HepG2 (cell line): ENCODE measurements at regions not wholly inside any gene's neighbourhood (a gene's known extent, or its start where the extent isn't known, plus 50 kb on each side); places are given as distances from the start of the nearest gene placed in this dataset.

Source experiments
- ATAC-seq: fragments of 200-7000 bp; cut with Tn5 transposase; 3 replicates; pipeline ENCODE4 v1.9.1; 2020; ENCODE audit warnings: mild to moderate bottlenecking, moderate library complexity
- BruUV-seq: library from RNA; stranded (reverse); fragments of 400-500 nt; replicated peaks from 2 replicates; lab custom pipeline; 2021; lab: Mats Ljungman, UMichigan
- CTCF ChIA-PET: fragments of 300-600 bp; formaldehyde crosslinking; extraction: SDS; loops from one replicate; lab custom pipeline; 2021; ENCODE audit warnings: low total read pairs, inconsistent platforms, low intra/inter-chr PET ratio; lab: Yijun Ruan, JAX
- POLR2A ChIA-PET: fragments of 350-600 bp; sonication (Branson Sonifier 250); formaldehyde crosslinking; loops from one replicate; lab custom pipeline; 2020; ENCODE audit warnings: antibody characterized with exemption, inconsistent platforms; lab: Yijun Ruan, JAX
- DNase-seq: peaks from one replicate; pipeline ENCODE4 v3.0.0-alpha.2; 2015; ENCODE audit warnings: low spot score
- FAIRE-seq: peaks from 3 replicates; lab custom pipeline; 2011; peaks lifted over from hg19 to GRCh38; lab: Jason Lieb, UNC
- H2AFZ ChIP-seq: one replicate; pipeline ENCODE4 v1.6.1; 2011; ENCODE audit warnings: low read length, inconsistent platforms
- H3K27ac ChIP-seq: fragments of 300-600 bp; 3 replicates; pipeline ENCODE4 v1.8.0; 2011; ENCODE audit warnings: mixed run types, mild to moderate bottlenecking, mixed read lengths, low read length, inconsistent platforms; ENCODE audit not compliant: insufficient read depth; ENCODE audit errors: extremely low read length
- H3K27me3 ChIP-seq, 2 experiments: fragments of 200-600 bp in 1 of 2; 2 replicates in 1 of 2; 3 replicates in 1 of 2; pipeline versions ENCODE4 v1.6.0 to v1.8.0; 2011; ENCODE audit warnings: low read length in 2 of 2, mild to moderate bottlenecking in 2 of 2, moderate library complexity in 2 of 2, inconsistent platforms in 1 of 2; ENCODE audit not compliant: insufficient read depth in 2 of 2, control insufficient read depth in 1 of 2
- H3K36me3 ChIP-seq, 2 experiments: fragments of 200-600 bp in 1 of 2; replicated peaks in 1 of 2; 2 replicates in 1 of 2; 3 replicates in 1 of 2; pipeline versions ENCODE4 v1.5.1 to v1.8.0; 2011; ENCODE audit warnings: low read length in 2 of 2, inconsistent platforms in 1 of 2; ENCODE audit not compliant: insufficient read depth in 2 of 2, control insufficient read depth in 1 of 2
- H3K4me1 ChIP-seq: 2 replicates; pipeline ENCODE4 v1.5.1; 2012; ENCODE audit warnings: low read length, inconsistent platforms; ENCODE audit not compliant: insufficient read depth
- H3K4me2 ChIP-seq: 2 replicates; pipeline ENCODE4 v1.6.0; 2011; ENCODE audit warnings: low read depth, low read length, inconsistent platforms
- H3K4me3 ChIP-seq, 3 experiments: fragments of 200-600 bp in 1 of 3; sonication (generic), shearing (Covaris generic) in 1 of 3; replicated peaks in 1 of 3; 2 replicates each; pipeline ENCODE4 v1.5.1; 2011 to 2016; ENCODE audit warnings: low read length in 3 of 3, inconsistent platforms in 2 of 3, low read depth in 2 of 3, mild to moderate bottlenecking in 2 of 3, control low read depth in 1 of 3, mixed read lengths in 1 of 3; ENCODE audit not compliant: insufficient read depth in 1 of 3
- H3K79me2 ChIP-seq: one replicate; pipeline ENCODE4 v1.6.1; 2011; ENCODE audit warnings: low read length, inconsistent platforms; ENCODE audit not compliant: insufficient read depth
- H3K9ac ChIP-seq: 2 replicates; pipeline ENCODE4 v1.6.0; 2011; ENCODE audit warnings: mild to moderate bottlenecking, low read depth, low read length, inconsistent platforms; ENCODE audit not compliant: insufficient read depth
- H3K9me3 ChIP-seq: 2 replicates; pipeline ENCODE4 v1.5.1; 2012; ENCODE audit warnings: mild to moderate bottlenecking, low read length
- H4K20me1 ChIP-seq: 2 replicates; pipeline ENCODE4 v1.6.0; 2011; ENCODE audit warnings: inconsistent platforms, mild to moderate bottlenecking, low read length, moderate library complexity; ENCODE audit not compliant: insufficient read depth
- BHLHE40 ChIP-seq: IDR thresholded peaks from 2 replicates; pipeline ENCODE4 v1.6.1; 2011; ENCODE audit warnings: low read length, improper control_type of control experiment
- HES4 ChIP-seq: sonication (generic); formaldehyde crosslinking; IDR thresholded peaks from 2 replicates; pipeline ENCODE4 v1.9.0; 2021; ENCODE audit warnings: mild to moderate bottlenecking, missing genetic modification reagents, borderline replicate concordance
- HHEX ChIP-seq: IDR thresholded peaks from 2 replicates; pipeline ENCODE4 v1.6.1; 2016; ENCODE audit warnings: control low read depth
- SIX4 ChIP-seq: sonication (generic); formaldehyde crosslinking; IDR thresholded peaks from 2 replicates; pipeline ENCODE4 v1.4.0; 2020; ENCODE audit warnings: missing genetic modification reagents
- SMARCE1 ChIP-seq: fragments of 450-650 bp; IDR thresholded peaks from 2 replicates; pipeline ENCODE4 v1.6.1; 2017; ENCODE audit warnings: borderline replicate concordance
- YEATS4 ChIP-seq: sonication (generic); formaldehyde crosslinking; IDR thresholded peaks from 2 replicates; pipeline ENCODE4 v1.4.0; 2020; ENCODE audit warnings: missing genetic modification reagents, borderline replicate concordance
- ZNF207 ChIP-seq: fragments of 450-650 bp; IDR thresholded peaks from 2 replicates; pipeline ENCODE4 v1.6.1; 2016; ENCODE audit warnings: antibody characterized with exemption, borderline replicate concordance
- ZNF543 ChIP-seq: sonication (generic); formaldehyde crosslinking; IDR thresholded peaks from 2 replicates; pipeline ENCODE4 v1.4.0; 2020; ENCODE audit warnings: mild to moderate bottlenecking, missing genetic modification reagents
- ZNF569 ChIP-seq: sonication (generic); formaldehyde crosslinking; IDR thresholded peaks from 2 replicates; pipeline ENCODE4 v1.5.0; 2020; ENCODE audit warnings: mild to moderate bottlenecking, missing genetic modification reagents, moderate library complexity, borderline replicate concordance
- ZNF616 ChIP-seq: sonication (generic); formaldehyde crosslinking; IDR thresholded peaks from 2 replicates; pipeline ENCODE4 v1.5.0; 2020; ENCODE audit warnings: low read depth, mild to moderate bottlenecking, missing genetic modification reagents
- WGBS: methylation state at CpG from one replicate; pipeline ENCODE4 v1.1.6; 2017; ENCODE audit warnings: low lambda C conversion rate; 5-methylcytosine and 5-hydroxymethylcytosine counted together
- in situ Hi-C: cut with HindIII; loops from 2 replicates; pipeline ENCODE4 v1.10.0; 2017; ENCODE audit warnings: low pct_unique_long_range_greater_than_20kb; ENCODE audit not compliant: extremely low pct_ligation_motif_present
- intact Hi-C: fragments of 100-400 bp; cut with micrococcal nuclease; formaldehyde crosslinking; loops from one replicate; pipeline ENCODE4 v1.10.0; 2022; ENCODE audit not compliant: unreplicated experiment
- TF ChIP-seq, protein P1 (sequence below): sonication (generic); formaldehyde crosslinking; IDR thresholded peaks from 2 replicates; pipeline ENCODE4 v1.4.0; 2020; ENCODE audit warnings: missing genetic modification reagents
- TF ChIP-seq, protein P2 (sequence below): sonication (generic); formaldehyde crosslinking; IDR thresholded peaks from 2 replicates; pipeline ENCODE4 v1.5.0; 2020; ENCODE audit warnings: missing genetic modification reagents
- TF ChIP-seq, protein P3 (sequence below), 2 experiments: sonication (generic) in 1 of 2; formaldehyde crosslinking in 1 of 2; IDR thresholded peaks; 2 replicates each; pipeline versions ENCODE4 v1.4.0 to v1.6.1; 2016 to 2020; ENCODE audit warnings: borderline replicate concordance in 1 of 2, low read depth in 1 of 2, mild to moderate bottlenecking in 1 of 2, missing genetic modification reagents in 1 of 2
- TF ChIP-seq, protein P4 (sequence below): sonication (generic); formaldehyde crosslinking; conservative IDR thresholded peaks from 2 replicates; pipeline ENCODE4 v1.4.0; 2020; ENCODE audit warnings: mild to moderate bottlenecking, missing genetic modification reagents, moderate library complexity

DNA sequence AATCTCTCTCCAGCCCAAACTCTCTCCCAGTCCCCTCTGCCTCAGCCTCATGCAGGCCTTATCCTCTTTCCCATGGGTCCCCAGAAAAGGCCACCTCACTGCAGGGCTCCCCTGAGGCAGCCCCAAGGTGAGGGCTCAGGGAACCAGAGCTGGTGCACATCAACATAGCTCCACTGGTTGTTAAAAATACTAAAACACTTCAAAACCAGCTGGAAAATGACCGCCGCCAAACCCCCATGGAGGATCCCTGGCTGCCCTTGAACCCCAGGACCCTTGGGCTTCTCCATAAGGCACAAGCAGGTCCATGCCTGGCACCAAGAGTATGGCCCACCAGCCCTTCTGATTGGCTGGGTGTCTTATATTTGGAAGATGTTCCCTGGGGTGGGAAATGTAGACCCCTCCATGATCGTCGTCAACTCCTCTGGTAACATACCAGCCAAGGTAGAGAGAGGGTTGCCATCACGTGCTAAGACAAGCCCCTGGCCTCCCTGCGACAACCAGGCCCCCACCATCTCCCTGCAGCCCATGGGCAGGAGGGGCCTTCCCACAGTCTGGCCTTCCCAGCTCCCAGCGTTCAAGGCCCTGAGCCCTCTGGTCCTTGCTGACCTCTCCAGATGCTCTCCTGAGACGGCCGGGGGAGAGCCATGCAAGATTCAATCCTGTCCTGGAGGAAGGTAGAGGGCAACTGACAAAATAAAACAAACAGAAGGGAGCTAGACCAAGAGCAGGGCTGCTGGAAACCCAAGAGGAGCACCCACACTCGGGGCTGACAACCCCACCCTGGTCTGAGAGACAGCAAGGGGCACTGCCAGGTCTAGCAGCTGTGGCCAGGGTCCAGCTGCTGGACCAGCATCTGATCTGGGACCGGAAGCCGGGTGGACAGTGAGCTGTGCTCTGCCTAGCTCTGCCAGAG is 132.1 kb upstream of the PRR20G start:
- no TSS peak for BruUV-seq
- Histone ChIP-seq H3K27me3 (peaks cover 6 to 72% of the 10 kb centered on the region in 2 experiments), H4K20me1 (no peaks in the 10 kb centered on the region), H3K36me3 (no peaks in the 10 kb centered on the region), H3K79me2 (no peaks in the 10 kb centered on the region), H3K9me3 (no peaks in the 10 kb centered on the region), H3K4me3 (no peak overlapping the region), H3K9ac (no peak overlapping the region), H3K27ac (no peak overlapping the region), H3K4me1 (no peaks in the 10 kb centered on the region), H3K4me2 (no peak overlapping the region), H2AFZ (no peak overlapping the region)
- ChIA-PET POLR2A (no interaction called here), CTCF (no interaction called here)
- 0% methylated on average over 5 of the region's 12 CpGs for WGBS
- ATAC-seq (no peak), FAIRE-seq (no peak), DNase-seq (no peak)
- in situ Hi-C loops: no loop called here
- intact Hi-C loops: no loop called here
- no peak for TF ChIP-seq HHEX (CRISPR knock-in tag)
- no peak for TF ChIP-seq SMARCE1
- TF ChIP-seq ZNF543 (CRISPR knock-in tag): no peak
- no peak for TF ChIP-seq HES4
- TF ChIP-seq ZNF616: no peak
- TF ChIP-seq ZNF569: no peak
- no peak for TF ChIP-seq SIX4 (CRISPR knock-in tag)
- TF ChIP-seq, protein P1, sequence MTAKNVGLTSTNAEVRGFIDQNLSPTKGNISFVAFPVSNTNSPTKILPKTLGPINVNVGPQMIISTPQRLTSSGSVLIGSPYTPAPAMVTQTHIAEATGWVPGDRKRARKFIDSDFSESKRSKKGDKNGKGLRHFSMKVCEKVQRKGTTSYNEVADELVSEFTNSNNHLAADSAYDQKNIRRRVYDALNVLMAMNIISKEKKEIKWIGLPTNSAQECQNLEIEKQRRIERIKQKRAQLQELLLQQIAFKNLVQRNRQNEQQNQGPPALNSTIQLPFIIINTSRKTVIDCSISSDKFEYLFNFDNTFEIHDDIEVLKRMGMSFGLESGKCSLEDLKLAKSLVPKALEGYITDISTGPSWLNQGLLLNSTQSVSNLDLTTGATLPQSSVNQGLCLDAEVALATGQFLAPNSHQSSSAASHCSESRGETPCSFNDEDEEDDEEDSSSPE: no peak
- TF ChIP-seq ZNF207: no peak
- TF ChIP-seq YEATS4 (CRISPR knock-in tag): no peak
- TF ChIP-seq, protein P2, sequence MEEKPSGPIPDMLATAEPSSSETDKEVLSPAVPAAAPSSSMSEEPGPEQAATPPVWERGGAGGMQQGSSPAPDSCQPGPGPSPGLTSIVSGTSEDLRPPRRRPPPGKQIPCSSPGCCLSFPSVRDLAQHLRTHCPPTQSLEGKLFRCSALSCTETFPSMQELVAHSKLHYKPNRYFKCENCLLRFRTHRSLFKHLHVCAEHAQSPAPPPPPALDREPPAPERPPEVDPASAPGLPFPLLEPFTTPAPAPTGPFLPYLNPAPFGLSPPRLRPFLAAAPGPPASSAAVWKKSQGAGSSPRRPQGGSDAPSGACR (CRISPR knock-in tag): no peak
- TF ChIP-seq BHLHE40: no peak
- TF ChIP-seq, protein P3, sequence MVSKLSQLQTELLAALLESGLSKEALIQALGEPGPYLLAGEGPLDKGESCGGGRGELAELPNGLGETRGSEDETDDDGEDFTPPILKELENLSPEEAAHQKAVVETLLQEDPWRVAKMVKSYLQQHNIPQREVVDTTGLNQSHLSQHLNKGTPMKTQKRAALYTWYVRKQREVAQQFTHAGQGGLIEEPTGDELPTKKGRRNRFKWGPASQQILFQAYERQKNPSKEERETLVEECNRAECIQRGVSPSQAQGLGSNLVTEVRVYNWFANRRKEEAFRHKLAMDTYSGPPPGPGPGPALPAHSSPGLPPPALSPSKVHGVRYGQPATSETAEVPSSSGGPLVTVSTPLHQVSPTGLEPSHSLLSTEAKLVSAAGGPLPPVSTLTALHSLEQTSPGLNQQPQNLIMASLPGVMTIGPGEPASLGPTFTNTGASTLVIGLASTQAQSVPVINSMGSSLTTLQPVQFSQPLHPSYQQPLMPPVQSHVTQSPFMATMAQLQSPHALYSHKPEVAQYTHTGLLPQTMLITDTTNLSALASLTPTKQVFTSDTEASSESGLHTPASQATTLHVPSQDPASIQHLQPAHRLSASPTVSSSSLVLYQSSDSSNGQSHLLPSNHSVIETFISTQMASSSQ (IDR thresholded peaks at IDR 0.05; ENCODE audit: low read depth): no peak
- TF ChIP-seq, protein P3 (CRISPR knock-in tag; IDR thresholded peaks at IDR 0.05; ENCODE audit: borderline replicate concordance): no peak
- TF ChIP-seq, protein P4, sequence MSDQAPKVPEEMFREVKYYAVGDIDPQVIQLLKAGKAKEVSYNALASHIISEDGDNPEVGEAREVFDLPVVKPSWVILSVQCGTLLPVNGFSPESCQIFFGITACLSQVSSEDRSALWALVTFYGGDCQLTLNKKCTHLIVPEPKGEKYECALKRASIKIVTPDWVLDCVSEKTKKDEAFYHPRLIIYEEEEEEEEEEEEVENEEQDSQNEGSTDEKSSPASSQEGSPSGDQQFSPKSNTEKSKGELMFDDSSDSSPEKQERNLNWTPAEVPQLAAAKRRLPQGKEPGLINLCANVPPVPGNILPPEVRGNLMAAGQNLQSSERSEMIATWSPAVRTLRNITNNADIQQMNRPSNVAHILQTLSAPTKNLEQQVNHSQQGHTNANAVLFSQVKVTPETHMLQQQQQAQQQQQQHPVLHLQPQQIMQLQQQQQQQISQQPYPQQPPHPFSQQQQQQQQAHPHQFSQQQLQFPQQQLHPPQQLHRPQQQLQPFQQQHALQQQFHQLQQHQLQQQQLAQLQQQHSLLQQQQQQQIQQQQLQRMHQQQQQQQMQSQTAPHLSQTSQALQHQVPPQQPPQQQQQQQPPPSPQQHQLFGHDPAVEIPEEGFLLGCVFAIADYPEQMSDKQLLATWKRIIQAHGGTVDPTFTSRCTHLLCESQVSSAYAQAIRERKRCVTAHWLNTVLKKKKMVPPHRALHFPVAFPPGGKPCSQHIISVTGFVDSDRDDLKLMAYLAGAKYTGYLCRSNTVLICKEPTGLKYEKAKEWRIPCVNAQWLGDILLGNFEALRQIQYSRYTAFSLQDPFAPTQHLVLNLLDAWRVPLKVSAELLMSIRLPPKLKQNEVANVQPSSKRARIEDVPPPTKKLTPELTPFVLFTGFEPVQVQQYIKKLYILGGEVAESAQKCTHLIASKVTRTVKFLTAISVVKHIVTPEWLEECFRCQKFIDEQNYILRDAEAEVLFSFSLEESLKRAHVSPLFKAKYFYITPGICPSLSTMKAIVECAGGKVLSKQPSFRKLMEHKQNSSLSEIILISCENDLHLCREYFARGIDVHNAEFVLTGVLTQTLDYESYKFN (CRISPR knock-in tag): no peak
